ENCODE measurements at regions not wholly inside any gene's neighbourhood (a gene's known extent, or its start where the extent isn't known, plus 50 kb on each side); places are given as distances from the start of the nearest gene placed in this dataset.

- Mint-ChIP-seq H3K27me3 (no peaks in the 10 kb centered on the region), H3K9me3 (peaks cover 4% of the 10 kb centered on the region), H3K36me3 (peaks cover 6% of the 10 kb centered on the region), H3K4me3 (no peak overlapping the region), H3K27ac (no peak overlapping the region), H3K4me1 (peaks cover 23% of the 10 kb centered on the region)
- ATAC-seq = no peak
Measured at GRCh38 chrX:39445336-39445735, 644.1 kb downstream of the MID1IP1 start.

GRCh38 chrX:39449352-39449751, 648.1 kb downstream of the MID1IP1 start:
- no peak for ATAC-seq
- H3K27ac Mint-ChIP-seq = no peak overlapping the region
- H3K36me3 Mint-ChIP-seq = no peaks in the 10 kb centered on the region
- peaks cover 12% of the 10 kb centered on the region for H3K4me1 Mint-ChIP-seq
- peaks cover 17% of the 10 kb centered on the region for H3K27me3 Mint-ChIP-seq
- H3K4me3 Mint-ChIP-seq = no peak overlapping the region
- H3K9me3 Mint-ChIP-seq = no peaks in the 10 kb centered on the region

- H3K27me3 Mint-ChIP-seq = peaks cover 17% of the 10 kb centered on the region
- no peaks in the 10 kb centered on the region for H3K9me3 Mint-ChIP-seq
- H3K27ac Mint-ChIP-seq = no peak overlapping the region
- no peak overlapping the region for H3K4me3 Mint-ChIP-seq
- peaks cover 12% of the 10 kb centered on the region for H3K4me1 Mint-ChIP-seq
- no peaks in the 10 kb centered on the region for H3K36me3 Mint-ChIP-seq
- ATAC-seq = no peak
Measured at GRCh38 chrX:39450234-39450977, 647.4 kb downstream of the BCOR start.

GRCh38 chrX:39451046-39451445, 646.7 kb downstream of the BCOR start:
- no peaks in the 10 kb centered on the region for H3K36me3 Mint-ChIP-seq
- no peak overlapping the region for H3K27ac Mint-ChIP-seq
- no peak for ATAC-seq
- no peaks in the 10 kb centered on the region for H3K9me3 Mint-ChIP-seq
- H3K27me3 Mint-ChIP-seq = peaks cover 17% of the 10 kb centered on the region
- H3K4me1 Mint-ChIP-seq = peaks cover 12% of the 10 kb centered on the region
- H3K4me3 Mint-ChIP-seq = no peak overlapping the region

GRCh38 chrX:39452401-39452800, 645.4 kb downstream of the BCOR start:
- Mint-ChIP-seq H3K9me3 (no peaks in the 10 kb centered on the region), H3K27ac (no peak overlapping the region), H3K36me3 (no peaks in the 10 kb centered on the region), H3K4me1 (peaks cover 12% of the 10 kb centered on the region), H3K4me3 (no peak overlapping the region), H3K27me3 (peaks cover 17% of the 10 kb centered on the region)
- ATAC-seq = no peak

DNA sequence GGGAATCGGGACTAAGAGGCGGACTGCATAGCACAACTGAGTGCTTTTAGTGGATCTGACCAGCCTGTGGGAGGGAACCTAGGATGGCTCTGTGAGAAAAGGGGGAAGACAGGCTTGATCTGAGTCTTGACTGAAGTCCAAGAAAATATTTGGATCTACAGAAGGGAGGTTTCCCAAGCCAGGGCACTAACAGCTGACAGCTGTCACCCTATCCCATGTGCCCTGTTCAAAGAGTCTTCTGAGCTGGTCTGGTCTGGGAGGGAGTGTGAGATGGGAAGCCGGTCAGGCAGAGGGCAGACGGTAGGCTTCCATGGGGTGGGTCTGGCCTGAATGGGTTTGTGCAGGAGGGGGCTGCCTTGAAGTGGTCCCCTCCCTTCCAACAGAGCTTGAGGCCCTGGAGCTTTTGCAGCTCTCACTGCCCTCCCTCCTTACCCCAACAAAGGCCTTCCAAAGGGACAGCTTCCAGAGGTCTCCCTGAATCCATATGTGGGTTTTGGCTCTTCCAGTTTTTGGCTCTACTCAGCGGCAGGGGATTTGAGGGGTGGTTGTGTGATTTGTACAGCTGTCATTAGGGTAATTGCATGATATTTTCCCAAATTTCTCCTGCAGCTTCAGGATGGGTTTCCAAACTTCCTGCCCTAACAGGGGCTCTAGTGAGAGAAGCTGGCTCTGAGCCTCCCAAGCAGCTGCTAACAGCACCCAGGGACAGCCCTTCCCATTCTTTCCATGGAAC, 643.7 kb downstream of the BCOR start:
- no peaks in the 10 kb centered on the region for H3K36me3 Mint-ChIP-seq
- no peak overlapping the region for H3K27ac Mint-ChIP-seq
- ATAC-seq = no peak
- H3K9me3 Mint-ChIP-seq = no peaks in the 10 kb centered on the region
- H3K4me1 Mint-ChIP-seq = peaks cover 12% of the 10 kb centered on the region
- peaks cover 17% of the 10 kb centered on the region for H3K27me3 Mint-ChIP-seq
- no peak overlapping the region for H3K4me3 Mint-ChIP-seq

DNA sequence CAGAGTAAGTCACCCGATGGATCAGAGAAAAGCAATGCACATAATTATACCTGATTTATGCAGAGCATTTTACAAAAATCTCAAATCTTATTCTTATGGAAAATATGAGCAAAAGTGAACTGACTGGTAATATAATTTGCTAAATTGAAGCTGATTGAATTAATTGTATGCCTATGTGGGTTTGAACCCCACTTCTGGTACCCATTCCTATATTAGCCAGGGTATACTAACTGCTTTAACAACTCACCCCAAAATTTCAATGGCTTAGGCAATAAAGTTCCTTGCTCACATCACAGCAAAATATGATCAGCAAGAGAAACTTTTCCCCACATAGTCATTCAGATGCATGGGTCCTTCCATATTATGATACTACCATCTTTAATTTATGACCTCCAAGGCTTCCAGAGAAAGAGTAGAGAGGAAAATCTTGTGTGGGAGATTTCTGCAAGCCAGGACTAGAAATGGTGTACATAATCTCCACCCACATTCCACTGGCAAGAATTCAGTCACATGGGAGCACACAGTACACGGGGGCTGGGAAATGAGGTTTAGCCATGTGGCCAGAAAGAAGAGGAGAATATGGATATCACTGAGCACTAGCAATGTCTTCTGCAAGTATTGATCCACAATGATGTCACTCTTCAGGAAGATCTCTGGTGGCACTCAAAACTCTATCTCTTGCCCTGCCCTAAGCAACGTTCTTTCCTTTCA, 640.7 kb downstream of the BCOR start:
- peaks cover under 1% of the 10 kb centered on the region for H3K27me3 Mint-ChIP-seq
- H3K9me3 Mint-ChIP-seq = no peaks in the 10 kb centered on the region
- H3K4me3 Mint-ChIP-seq = no peak overlapping the region

GRCh38 chrX:39458779-39459178, 639.0 kb downstream of the BCOR start:
- no peak for ATAC-seq
- Mint-ChIP-seq H3K4me3 (no peak overlapping the region), H3K4me1 (no peaks in the 10 kb centered on the region), H3K36me3 (no peaks in the 10 kb centered on the region), H3K27ac (no peak overlapping the region), H3K9me3 (no peaks in the 10 kb centered on the region), H3K27me3 (peaks cover 6% of the 10 kb centered on the region)

More for the DNA sequence above, 640.7 kb downstream of the BCOR start:
- no peak for ATAC-seq
- H3K36me3 Mint-ChIP-seq = no peaks in the 10 kb centered on the region
- H3K27ac Mint-ChIP-seq = no peak overlapping the region
- no peaks in the 10 kb centered on the region for H3K4me1 Mint-ChIP-seq

- Mint-ChIP-seq H3K27me3 (peaks cover 10% of the 10 kb centered on the region), H3K27ac (no peak overlapping the region), H3K4me1 (no peaks in the 10 kb centered on the region), H3K36me3 (no peaks in the 10 kb centered on the region), H3K9me3 (no peaks in the 10 kb centered on the region), H3K4me3 (no peak overlapping the region)
- ATAC-seq = no peak
Measured at GRCh38 chrX:39459204-39459603, 638.6 kb downstream of the BCOR start.

- no peaks in the 10 kb centered on the region for H3K36me3 Mint-ChIP-seq
- no peak overlapping the region for H3K4me3 Mint-ChIP-seq
- ATAC-seq = no peak
- H3K9me3 Mint-ChIP-seq = no peaks in the 10 kb centered on the region
- no peaks in the 10 kb centered on the region for H3K4me1 Mint-ChIP-seq
- H3K27me3 Mint-ChIP-seq = peaks cover 17% of the 10 kb centered on the region
- H3K27ac Mint-ChIP-seq = no peak overlapping the region
Measured at GRCh38 chrX:39459952-39460351, 637.8 kb downstream of the BCOR start.

GRCh38 chrX:39460499-39460898, 637.3 kb downstream of the BCOR start:
- Mint-ChIP-seq H3K27ac (no peak overlapping the region), H3K27me3 (peaks cover 20% of the 10 kb centered on the region), H3K4me3 (no peak overlapping the region), H3K36me3 (no peaks in the 10 kb centered on the region), H3K9me3 (no peaks in the 10 kb centered on the region), H3K4me1 (no peaks in the 10 kb centered on the region)
- no peak for ATAC-seq

- Mint-ChIP-seq H3K4me3 (no peak overlapping the region), H3K27me3 (peaks cover 20% of the 10 kb centered on the region), H3K9me3 (no peaks in the 10 kb centered on the region), H3K36me3 (no peaks in the 10 kb centered on the region), H3K27ac (no peak overlapping the region), H3K4me1 (no peaks in the 10 kb centered on the region)
- no peak for ATAC-seq
Measured at GRCh38 chrX:39462835-39463234, 634.9 kb downstream of the BCOR start.

DNA sequence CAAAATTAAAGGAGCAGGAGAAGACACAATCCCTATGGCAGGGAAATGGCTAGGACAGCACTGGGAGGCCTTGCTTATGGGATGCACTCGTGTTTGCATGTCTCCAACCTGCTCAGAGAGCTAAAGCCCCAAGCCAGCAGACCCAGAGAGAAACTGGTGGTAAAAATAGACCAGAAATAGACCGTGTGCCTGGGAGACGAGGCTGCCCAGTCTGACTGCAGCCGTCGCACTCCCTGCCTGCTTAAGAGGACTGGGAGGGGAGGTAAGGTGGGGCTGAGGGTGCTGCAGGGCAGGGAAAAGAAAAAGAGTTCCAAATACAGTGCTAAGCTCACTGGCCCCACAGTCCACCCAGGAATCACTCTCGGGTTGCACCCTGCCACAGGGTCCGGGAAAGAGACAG, 633.5 kb downstream of the BCOR start:
- no peak for ATAC-seq
- no peak overlapping the region for H3K4me3 Mint-ChIP-seq
- H3K27me3 Mint-ChIP-seq = peaks cover 20% of the 10 kb centered on the region
- no peaks in the 10 kb centered on the region for H3K36me3 Mint-ChIP-seq
- no peak overlapping the region for H3K27ac Mint-ChIP-seq
- H3K9me3 Mint-ChIP-seq = no peaks in the 10 kb centered on the region
- H3K4me1 Mint-ChIP-seq = no peaks in the 10 kb centered on the region

GRCh38 chrX:39465467-39465866, 632.3 kb downstream of the BCOR start:
- Mint-ChIP-seq H3K9me3 (no peaks in the 10 kb centered on the region), H3K27ac (no peak overlapping the region), H3K36me3 (no peaks in the 10 kb centered on the region), H3K4me1 (no peaks in the 10 kb centered on the region), H3K4me3 (no peak overlapping the region), H3K27me3 (peaks cover 20% of the 10 kb centered on the region)
- ATAC-seq = no peak

DNA sequence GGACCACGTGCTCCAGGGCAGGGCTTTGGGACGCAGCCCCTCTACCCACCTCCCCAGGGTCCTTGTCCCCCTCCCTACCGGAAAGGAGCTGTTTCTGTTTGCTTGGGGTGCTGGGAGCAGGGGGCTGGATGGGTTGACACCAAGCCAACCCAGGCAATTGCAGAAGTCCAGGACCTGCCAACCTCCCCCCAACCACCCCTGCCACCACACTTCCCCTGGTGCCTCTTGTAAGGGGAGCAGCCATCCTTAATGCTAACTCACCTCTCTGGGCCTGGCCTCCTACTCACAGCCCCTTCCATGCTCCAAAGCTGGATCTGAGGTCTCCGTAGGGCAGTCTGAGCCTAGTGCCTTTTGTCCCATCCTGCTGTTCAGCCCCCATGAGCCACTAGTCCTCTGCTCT, 631.9 kb downstream of the BCOR start:
- ATAC-seq = no peak
- Mint-ChIP-seq H3K27ac (no peak overlapping the region), H3K9me3 (no peaks in the 10 kb centered on the region), H3K4me3 (no peak overlapping the region), H3K36me3 (no peaks in the 10 kb centered on the region), H3K4me1 (no peaks in the 10 kb centered on the region), H3K27me3 (peaks cover 20% of the 10 kb centered on the region)

Measured in stimulated activated memory B cell treated with anti-CD40 and anti-IgM and Interleukin-4, amounts not matched to agents 10 μg/mL and 1 μg/mL and 100 μg/mL, for 72 hours (primary cell).